NOMO-1 (cell line): ENCODE measurements at regions not wholly inside any gene's neighbourhood (a gene's known extent, or its start where the extent isn't known, plus 50 kb on each side); places are given as distances from the start of the nearest gene placed in this dataset.
"Not testable (repeated sequence)": the region's sequence is repeated elsewhere in the genome, so short reads cannot be mapped to it uniquely, and the experiment has no call there.

Source experiments
- DNase-seq, 2 experiments: peaks; one replicate each; lab custom pipeline; 2025; ENCODE audit not compliant: unreplicated experiment in 2 of 2; lab: John Stamatoyannopoulos, UW

DNA sequence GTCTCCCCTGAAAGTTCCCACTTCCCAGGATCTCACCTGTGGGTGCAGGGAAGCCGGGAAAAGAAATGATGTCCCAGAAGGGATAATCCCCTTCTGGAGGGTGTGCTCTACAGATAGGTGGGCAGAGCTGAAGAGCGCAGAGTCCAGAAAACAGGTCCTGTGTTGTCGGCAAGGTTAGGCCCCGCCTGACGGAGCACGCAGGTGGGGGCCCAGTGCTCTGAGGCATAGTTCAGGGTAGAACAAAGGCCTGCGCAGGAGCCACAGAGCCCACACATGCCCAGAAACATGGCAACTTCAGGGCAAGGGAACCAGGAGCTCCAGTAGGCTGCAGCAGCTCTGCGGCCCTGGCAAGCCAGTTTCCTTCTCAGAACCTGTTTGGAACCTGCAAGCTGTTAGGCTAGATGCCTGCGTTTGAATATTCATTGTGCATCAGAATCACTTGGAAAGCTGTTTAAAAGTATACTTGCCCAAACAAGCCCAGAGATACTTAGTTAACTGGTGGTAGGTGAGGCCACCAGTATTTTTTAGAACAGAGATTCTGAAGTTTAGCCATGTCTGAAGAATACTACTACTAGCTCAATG lies 386.6 kb downstream of the BUD13 start:
- no peak for DNase-seq

GRCh38 chr11:116384876-116385275 lies 387.9 kb downstream of the BUD13 start:
- DNase-seq = no peak

- DNase-seq = no peak
Observed at GRCh38 chr11:116384407-116384806, 388.4 kb downstream of the BUD13 start.

GRCh38 chr11:116379185-116379828 lies 393.5 kb downstream of the BUD13 start:
- no peak for DNase-seq

DNA sequence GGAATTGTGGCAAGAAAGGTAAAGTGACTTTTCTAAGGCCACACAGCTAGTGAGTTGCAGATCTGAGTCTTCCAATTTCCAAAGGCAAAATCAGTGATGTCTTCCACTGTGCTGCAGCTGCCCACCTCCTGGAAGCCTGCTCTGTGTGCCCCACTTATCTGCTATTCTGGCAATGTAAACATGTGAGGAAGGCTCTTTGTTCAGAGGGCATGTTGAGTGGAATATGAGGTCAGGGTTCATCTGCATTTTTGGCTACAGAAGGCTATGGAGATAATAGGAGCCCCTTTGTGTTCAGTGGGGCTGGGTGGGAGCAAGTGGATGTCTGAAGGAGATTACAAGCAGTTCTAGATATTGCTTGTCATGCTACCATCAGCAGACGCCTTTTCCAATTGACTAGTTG lies 396.2 kb downstream of the BUD13 start:
- no peak for DNase-seq

DNA sequence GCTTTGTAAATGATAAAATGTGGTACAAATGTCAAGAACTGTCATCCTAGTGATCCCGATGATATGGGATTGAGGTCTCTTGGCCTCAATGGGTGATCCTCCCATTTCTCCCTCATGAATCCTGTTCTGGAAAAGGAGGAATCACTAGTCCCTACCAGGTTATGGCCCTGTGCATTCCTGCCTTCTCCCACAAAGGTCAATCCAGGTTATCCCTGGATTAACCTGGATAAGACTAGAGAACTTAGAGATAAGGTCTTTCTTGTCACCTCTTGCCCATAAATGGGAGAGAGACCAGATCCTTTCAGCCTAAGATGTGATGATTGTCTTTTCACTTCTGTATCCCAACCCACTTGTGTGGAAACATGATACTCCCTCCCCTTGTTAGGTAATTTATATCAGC lies 396.7 kb downstream of the BUD13 start:
- no peak for DNase-seq

DNA sequence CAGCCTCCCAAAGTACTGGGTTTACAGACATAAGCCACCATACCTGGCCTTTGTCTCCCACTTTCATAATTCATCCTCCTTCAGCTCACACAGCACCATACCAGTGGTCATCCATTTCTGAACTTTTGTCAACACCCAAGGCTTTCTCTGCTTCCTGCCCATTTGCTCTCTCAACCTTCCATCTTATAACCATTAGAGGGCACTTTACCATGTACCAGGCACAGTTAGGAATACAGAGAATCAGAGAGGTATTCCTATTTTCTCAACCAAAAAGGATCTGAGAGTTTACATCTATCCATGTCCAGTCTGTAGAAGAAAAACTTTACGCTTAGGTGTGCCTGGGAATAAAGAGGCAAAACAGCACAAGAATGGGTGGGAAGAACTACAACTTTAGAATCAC lies 397.6 kb downstream of the BUD13 start:
- no peak for DNase-seq

- no peak for DNase-seq
Observed at GRCh38 chr11:116374085-116374484, 398.7 kb downstream of the BUD13 start.

- DNase-seq = no peak
Observed at GRCh38 chr11:116373104-116373944, 399.5 kb downstream of the BUD13 start.

DNA sequence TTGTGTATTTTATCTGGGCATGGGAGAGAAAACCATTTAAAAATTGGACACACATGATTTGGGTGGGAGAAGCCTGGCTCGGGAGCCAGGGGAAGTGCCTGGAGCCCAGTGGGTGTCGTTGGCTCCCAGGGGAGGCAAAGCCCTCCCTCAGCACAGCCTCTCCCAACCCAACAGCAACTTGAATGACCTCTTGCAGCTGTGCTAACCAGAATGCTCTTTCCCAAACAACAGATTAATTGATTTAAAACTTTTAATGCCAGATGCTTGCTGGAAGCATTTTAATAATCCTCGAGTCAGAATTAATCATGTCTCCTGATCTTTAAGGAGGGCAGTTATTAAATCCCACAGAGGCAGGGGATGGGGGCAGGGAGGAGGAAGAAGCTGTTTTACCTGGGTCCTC lies 401.6 kb downstream of the BUD13 start:
- no peak for DNase-seq

GRCh38 chr11:116368784-116369183 lies 404.0 kb downstream of the BUD13 start:
- no peak for DNase-seq

DNA sequence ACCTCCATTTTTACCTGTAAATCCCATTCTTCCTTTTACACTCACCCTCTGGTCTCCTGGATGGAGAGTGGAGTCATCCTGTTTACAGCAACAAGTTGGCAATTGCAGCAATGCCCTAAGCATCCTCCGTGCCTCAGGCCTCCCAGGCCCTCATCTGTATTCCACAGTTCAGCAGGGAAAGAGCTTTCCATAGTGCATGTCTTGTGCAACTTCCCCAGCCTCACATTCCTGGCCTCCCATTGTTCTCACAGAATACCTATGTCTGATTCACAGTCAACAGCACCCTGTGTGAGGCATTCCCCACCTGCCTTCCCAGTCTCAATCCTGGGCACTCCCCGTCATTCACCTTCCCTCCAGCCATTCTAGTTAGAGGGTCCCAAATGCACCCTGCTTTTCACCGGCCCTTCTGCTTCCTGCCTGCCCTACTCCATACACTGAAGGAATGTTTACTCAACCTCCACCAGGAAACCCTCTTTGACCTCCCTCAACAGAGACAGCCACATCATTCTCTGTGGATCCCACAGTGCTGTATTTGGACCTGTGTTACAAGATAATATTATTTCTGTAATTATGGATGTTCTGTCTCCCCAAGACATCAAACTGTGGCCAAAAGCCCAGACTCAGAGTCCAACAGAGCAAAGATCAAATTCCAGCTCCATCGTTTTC lies 405.7 kb downstream of the BUD13 start:
- DNase-seq = no peak

GRCh38 chr11:116366451-116366850 lies 406.3 kb downstream of the BUD13 start:
- no peak for DNase-seq

- not testable (repeated sequence) for DNase-seq
Observed at GRCh38 chr11:116364925-116365324, 407.9 kb downstream of the BUD13 start.

DNA sequence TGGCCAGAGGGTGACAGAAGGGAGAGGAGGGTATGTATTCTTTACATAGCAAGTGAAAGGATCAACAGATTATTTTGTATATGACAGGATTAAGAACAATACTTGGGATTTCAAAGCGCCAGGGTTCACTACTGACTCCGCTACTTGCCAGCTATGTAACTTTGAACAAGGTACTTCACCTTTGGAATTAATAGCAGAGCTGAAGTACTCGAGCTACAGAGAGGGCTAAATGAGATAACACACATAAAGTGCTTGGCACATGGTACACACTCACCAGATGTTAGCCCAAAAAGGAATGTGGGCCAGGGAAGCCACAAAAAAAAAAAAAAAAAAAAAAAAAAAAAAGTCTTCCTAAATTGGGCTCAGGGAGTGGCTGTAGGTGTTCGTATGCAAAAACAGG lies 408.4 kb downstream of the BUD13 start:
- DNase-seq = no peak

DNA sequence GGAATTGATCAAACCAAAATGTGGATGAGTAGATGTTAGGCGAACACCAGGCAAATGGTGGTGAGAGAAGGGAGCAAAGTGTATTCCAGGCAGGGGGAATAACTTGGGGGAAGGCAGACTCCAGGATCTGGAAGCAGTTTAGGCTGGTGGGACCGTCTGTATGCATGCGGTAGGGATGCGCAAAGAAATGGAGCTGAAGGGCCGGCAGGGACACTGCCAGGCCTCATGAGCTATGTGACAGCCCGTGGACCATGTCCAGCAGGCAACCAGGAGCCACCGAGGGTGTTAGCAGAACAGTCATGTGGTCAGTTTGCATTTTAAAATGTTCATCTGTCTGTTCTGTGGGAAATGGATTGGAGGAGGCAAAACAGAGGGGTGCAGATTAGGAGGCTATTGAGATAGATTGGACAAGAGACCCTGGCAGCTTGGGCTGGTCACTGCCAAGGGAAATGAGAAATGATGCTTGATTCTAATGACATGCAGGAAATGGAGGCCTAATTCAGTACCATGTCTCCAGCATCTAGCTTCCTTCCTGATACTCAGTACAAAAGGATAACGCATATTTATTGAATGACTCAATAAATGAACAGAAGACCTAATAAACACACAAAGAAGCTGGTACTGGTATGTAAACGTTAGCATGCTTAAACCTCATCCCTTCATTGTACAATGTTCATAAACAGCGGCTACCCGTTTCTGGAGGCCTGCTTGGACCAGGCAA lies 412.4 kb downstream of the BUD13 start:
- DNase-seq = no peak

DNA sequence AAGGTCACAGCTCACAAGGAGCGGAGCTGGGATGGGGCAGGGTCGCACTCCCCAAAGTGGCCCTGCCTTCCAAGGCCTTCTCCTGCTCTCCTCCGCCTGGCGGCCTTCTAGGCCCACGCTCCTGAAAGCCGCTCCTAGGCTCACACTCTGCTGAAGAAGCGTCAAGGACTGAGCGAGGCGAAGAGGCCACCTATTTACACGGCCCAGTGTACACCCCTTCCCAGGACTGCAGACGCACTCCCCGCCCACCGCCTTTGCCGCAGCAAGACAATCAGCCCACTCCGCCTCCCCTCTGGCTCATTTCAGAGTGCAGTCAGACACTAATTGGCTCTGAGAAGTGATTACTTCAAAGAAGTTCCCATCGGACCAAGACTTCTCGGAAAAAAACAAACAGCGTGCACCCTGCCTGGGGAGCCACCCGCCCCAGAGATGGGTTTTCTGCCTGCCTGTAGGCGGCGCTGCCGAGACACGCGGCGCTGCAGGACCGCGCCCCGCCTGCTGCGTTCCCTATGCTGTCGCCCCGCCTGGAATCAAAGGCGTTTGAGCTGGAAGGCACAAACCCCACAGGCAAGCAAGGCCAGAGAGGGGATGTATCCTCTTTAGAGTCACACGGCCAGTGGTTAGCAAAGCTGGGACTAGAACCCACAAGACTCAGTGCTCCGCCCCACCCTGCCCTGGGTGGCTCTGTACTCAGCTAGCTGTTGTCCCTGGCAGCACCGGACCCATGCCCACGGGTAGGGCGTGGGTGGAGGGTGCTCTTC lies 414.8 kb downstream of the BUD13 start:
- no peak for DNase-seq

DNA sequence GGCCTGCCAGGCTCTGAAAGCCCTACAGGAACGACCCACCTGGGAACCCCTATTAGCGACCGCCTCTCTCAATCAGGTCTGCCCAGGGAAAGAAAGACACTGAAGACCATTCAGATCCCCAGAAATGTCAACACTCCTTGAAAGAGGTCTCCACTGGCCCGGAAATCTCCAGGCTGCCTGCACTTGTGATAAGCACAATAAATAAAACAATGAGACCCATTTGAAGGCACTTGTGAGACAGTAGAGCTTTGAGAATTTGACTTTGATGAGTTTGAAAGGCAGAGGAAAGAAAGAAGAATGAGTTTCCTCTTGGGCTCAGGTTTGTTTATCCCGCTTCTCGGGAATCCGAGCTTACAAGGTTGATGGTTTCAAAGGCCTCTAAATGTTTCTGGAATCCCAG lies 416.3 kb downstream of the BUD13 start:
- no peak for DNase-seq

DNA sequence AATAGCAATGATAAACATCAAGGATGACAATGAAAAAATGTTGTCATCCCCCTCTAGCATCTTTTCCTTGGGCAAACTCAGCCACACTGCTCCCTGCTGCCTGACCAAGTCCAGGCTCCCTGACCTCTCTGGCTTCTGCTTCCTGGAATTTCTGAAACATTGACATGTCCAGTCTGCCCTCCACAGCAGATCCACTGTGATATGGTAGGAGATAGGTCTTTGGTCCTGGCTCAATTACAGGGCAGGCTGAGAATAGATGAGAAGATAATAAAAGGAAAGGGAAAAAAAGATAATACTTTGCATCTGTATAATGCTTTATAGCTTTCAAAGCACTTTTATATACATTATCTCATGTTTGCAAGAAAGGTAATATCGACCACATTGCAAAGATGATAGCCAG lies 417.7 kb downstream of the BUD13 start:
- no peak for DNase-seq

- DNase-seq = no peak
Observed at GRCh38 chr11:116353589-116353988, 419.2 kb downstream of the BUD13 start.
